ENCODE measurements at regions not wholly inside any gene's neighbourhood (a gene's known extent, or its start where the extent isn't known, plus 50 kb on each side); places are given as distances from the start of the nearest gene placed in this dataset.

GRCh38 chr2:14245901-14246300 lies 386.6 kb upstream of the LRATD1 start:
- Histone ChIP-seq H3K9me3 (peaks cover 6% of the 10 kb centered on the region), H3K36me3 (no peaks in the 10 kb centered on the region), H3K4me3 (no peak overlapping the region), H3K27me3 (no peaks in the 10 kb centered on the region), H3K4me1 (no peaks in the 10 kb centered on the region), H3K27ac (no peak overlapping the region)
- no peak for DNase-seq (ENCODE audit: low spot score in 2 of 2)
- TF ChIP-seq EP300 (IDR thresholded peaks at IDR 0.05) (no peak), POLR2AphosphoS5 (IDR thresholded peaks at IDR 0.05) (no peak), CTCF (IDR thresholded peaks at IDR 0.05) (no peak), POLR2A (IDR thresholded peaks at IDR 0.05) (no peak)

GRCh38 chr2:14255135-14255820 lies 377.2 kb upstream of the LRATD1 start:
- DNase-seq (ENCODE audit: low spot score in 2 of 2): no peak
- Histone ChIP-seq H3K4me3 (no peak overlapping the region), H3K36me3 (no peaks in the 10 kb centered on the region), H3K27ac (no peak overlapping the region), H3K4me1 (no peaks in the 10 kb centered on the region), H3K9me3 (no peaks in the 10 kb centered on the region), H3K27me3 (no peaks in the 10 kb centered on the region)
- no peak for TF ChIP-seq CTCF (IDR thresholded peaks at IDR 0.05)
- no peak for TF ChIP-seq POLR2AphosphoS5 (IDR thresholded peaks at IDR 0.05)
- TF ChIP-seq POLR2A (IDR thresholded peaks at IDR 0.05): no peak
- TF ChIP-seq EP300 (IDR thresholded peaks at IDR 0.05): no peak
- WGBS: 89% methylated on average over 7 of the region's 18 CpGs

DNA sequence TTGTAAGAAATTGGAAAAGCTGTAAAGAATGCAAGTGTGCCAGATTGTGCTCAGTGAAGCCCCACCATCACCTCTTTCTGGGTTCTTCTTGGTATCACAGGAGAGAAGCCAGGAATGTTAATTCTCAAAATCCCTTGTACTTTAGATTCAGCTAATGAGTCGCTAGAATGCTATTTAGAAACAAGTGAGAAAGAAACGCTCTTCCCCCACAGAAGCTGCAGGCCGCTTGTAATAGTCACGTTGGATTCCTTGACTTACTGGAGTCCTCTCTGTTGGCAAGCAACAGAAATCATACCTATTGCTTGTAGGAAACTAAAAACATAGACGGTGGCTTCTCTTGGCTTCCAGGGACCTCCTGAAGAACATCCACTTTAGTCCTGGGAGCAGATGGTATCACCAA lies 375.6 kb upstream of the LRATD1 start:
- Histone ChIP-seq H3K36me3 (no peaks in the 10 kb centered on the region), H3K27ac (no peak overlapping the region), H3K9me3 (no peaks in the 10 kb centered on the region), H3K27me3 (no peaks in the 10 kb centered on the region), H3K4me1 (no peaks in the 10 kb centered on the region), H3K4me3 (no peak overlapping the region)
- no peak for DNase-seq (ENCODE audit: low spot score in 2 of 2)
- no peak for TF ChIP-seq POLR2A (IDR thresholded peaks at IDR 0.05)
- no peak for TF ChIP-seq POLR2AphosphoS5 (IDR thresholded peaks at IDR 0.05)
- no peak for TF ChIP-seq CTCF (IDR thresholded peaks at IDR 0.05)
- no peak for TF ChIP-seq EP300 (IDR thresholded peaks at IDR 0.05)
- WGBS: 72% methylated on average over 5 of the region's 5 CpGs

- Histone ChIP-seq H3K27me3 (no peaks in the 10 kb centered on the region), H3K4me1 (no peaks in the 10 kb centered on the region), H3K4me3 (no peak overlapping the region), H3K36me3 (no peaks in the 10 kb centered on the region), H3K27ac (no peak overlapping the region), H3K9me3 (no peaks in the 10 kb centered on the region)
- TF ChIP-seq POLR2A (IDR thresholded peaks at IDR 0.05) (no peak), POLR2AphosphoS5 (IDR thresholded peaks at IDR 0.05) (no peak), CTCF (IDR thresholded peaks at IDR 0.05) (no peak), EP300 (IDR thresholded peaks at IDR 0.05) (no peak)
- DNase-seq (ENCODE audit: low spot score in 2 of 2): no peak
These were observed 374.6 kb upstream of the LRATD1 start for GRCh38 chr2:14257801-14258507.

DNA sequence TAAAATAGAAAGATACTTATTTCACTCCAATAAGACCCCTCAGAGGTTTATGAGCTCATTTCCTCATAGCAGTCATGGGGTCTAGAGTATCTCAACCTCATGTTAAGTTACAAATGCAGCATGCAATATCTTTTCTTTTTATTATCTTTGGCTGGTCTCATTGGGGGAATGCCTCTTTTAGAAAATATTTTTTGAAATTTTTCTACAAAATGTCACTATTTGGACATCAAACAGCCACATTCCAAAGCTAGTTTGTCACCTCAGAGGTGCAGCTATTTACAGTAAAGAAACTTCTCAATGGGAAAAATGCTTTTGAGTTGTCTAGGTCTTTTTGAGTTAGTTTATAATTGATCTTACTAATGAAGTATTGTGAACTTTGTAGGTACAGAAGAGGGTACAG lies 370.7 kb upstream of the LRATD1 start:
- H3K27ac ChIP-seq: no peak overlapping the region
- TF ChIP-seq CTCF (IDR thresholded peaks at IDR 0.05) (no peak), POLR2A (IDR thresholded peaks at IDR 0.05) (no peak), EP300 (IDR thresholded peaks at IDR 0.05) (no peak), POLR2AphosphoS5 (IDR thresholded peaks at IDR 0.05) (no peak)
- no peaks in the 10 kb centered on the region for H3K4me1 ChIP-seq
- no peaks in the 10 kb centered on the region for H3K27me3 ChIP-seq
- no peak overlapping the region for H3K4me3 ChIP-seq
- no peak for DNase-seq (ENCODE audit: low spot score in 2 of 2)
- H3K9me3 ChIP-seq: no peaks in the 10 kb centered on the region
- H3K36me3 ChIP-seq: no peaks in the 10 kb centered on the region

Measured in suprapubic skin (tissue), 4 donors.